T-helper 17 cell (primary cell): ENCODE measurements at regions not wholly inside any gene's neighbourhood (a gene's known extent, or its start where the extent isn't known, plus 50 kb on each side); places are given as distances from the start of the nearest gene placed in this dataset.

Experiments
- ATAC-seq: fragments of 150-1000 bp; cut with Tn5 transposase; 2 replicates; pipeline ENCODE4 v1.10.0; 2021; ENCODE audit warnings: mild to moderate bottlenecking, moderate library complexity
- DNase-seq, 3 donors: peaks; one replicate each; pipeline versions ENCODE4 v3.0.0 to v3.0.0-alpha.2; 2020 to 2021
- H3K9me3 ChIP-seq: one replicate; pipeline ENCODE4 v1.7.0; 2013; ENCODE audit warnings: low read length, mild to moderate bottlenecking; ENCODE audit not compliant: control insufficient read depth, poor library complexity, severe bottlenecking
- H3K27ac Mint-ChIP-seq: one replicate; pipeline ENCODE4 v1.8.0; 2022; ENCODE audit warnings: mild to moderate bottlenecking, moderate library complexity, mixed read lengths
- H3K27me3 Mint-ChIP-seq: one replicate; pipeline ENCODE4 v1.8.0; 2022; ENCODE audit warnings: mixed read lengths
- H3K36me3 Mint-ChIP-seq: one replicate; pipeline ENCODE4 v1.8.0; 2022; ENCODE audit warnings: low read depth, mixed read lengths
- H3K4me1 Mint-ChIP-seq: one replicate; pipeline ENCODE4 v1.8.0; 2022; ENCODE audit warnings: mild to moderate bottlenecking, mixed read lengths
- H3K4me3 Mint-ChIP-seq: one replicate; pipeline ENCODE4 v1.8.0; 2022; ENCODE audit warnings: mild to moderate bottlenecking, moderate library complexity, mixed read lengths

GRCh38 chr1:87179851-87180519, 148.7 kb upstream of the LMO4 start:
- H3K27me3 Mint-ChIP-seq, result peaks cover 82% of the 10 kb centered on the region
- DNase-seq, result no peak
- no peaks in the 10 kb centered on the region for H3K9me3 ChIP-seq
- no peak for ATAC-seq
- H3K27ac Mint-ChIP-seq, result no peak overlapping the region
- no peak overlapping the region for H3K4me3 Mint-ChIP-seq
- no peaks in the 10 kb centered on the region for H3K4me1 Mint-ChIP-seq
- peaks cover 2% of the 10 kb centered on the region for H3K36me3 Mint-ChIP-seq

- no peaks in the 10 kb centered on the region for H3K9me3 ChIP-seq
- no peak overlapping the region for H3K4me3 Mint-ChIP-seq
- ATAC-seq (no peak), DNase-seq (no peak)
- H3K36me3 Mint-ChIP-seq, result peaks cover 2% of the 10 kb centered on the region
- H3K4me1 Mint-ChIP-seq, result no peaks in the 10 kb centered on the region
- no peak overlapping the region for H3K27ac Mint-ChIP-seq
- peaks cover 84% of the 10 kb centered on the region for H3K27me3 Mint-ChIP-seq
Observed at GRCh38 chr1:87180682-87181081, 148.0 kb upstream of the LMO4 start.

GRCh38 chr1:87182611-87183010, 146.1 kb upstream of the LMO4 start:
- Mint-ChIP-seq H3K27ac (no peak overlapping the region), H3K36me3 (peaks cover 2% of the 10 kb centered on the region), H3K4me3 (no peak overlapping the region), H3K4me1 (no peaks in the 10 kb centered on the region), H3K27me3 (peaks cover 83% of the 10 kb centered on the region)
- no peak for ATAC-seq
- DNase-seq, result no peak
- no peaks in the 10 kb centered on the region for H3K9me3 ChIP-seq

- no peaks in the 10 kb centered on the region for H3K4me1 Mint-ChIP-seq
- ATAC-seq, result no peak
- H3K4me3 Mint-ChIP-seq, result no peak overlapping the region
- no peak for DNase-seq
- peaks cover 59% of the 10 kb centered on the region for H3K27me3 Mint-ChIP-seq
- H3K9me3 ChIP-seq, result no peaks in the 10 kb centered on the region
- H3K36me3 Mint-ChIP-seq, result peaks cover 2% of the 10 kb centered on the region
- H3K27ac Mint-ChIP-seq, result no peak overlapping the region
Observed at GRCh38 chr1:87185077-87185476, 143.6 kb upstream of the LMO4 start.

GRCh38 chr1:87186346-87186745, 142.3 kb upstream of the LMO4 start:
- Mint-ChIP-seq H3K36me3 (peaks cover 2% of the 10 kb centered on the region), H3K27me3 (peaks cover 48% of the 10 kb centered on the region), H3K4me3 (no peak overlapping the region), H3K4me1 (no peaks in the 10 kb centered on the region), H3K27ac (no peak overlapping the region)
- DNase-seq (no peak), ATAC-seq (no peak)
- no peaks in the 10 kb centered on the region for H3K9me3 ChIP-seq

- no peaks in the 10 kb centered on the region for H3K9me3 ChIP-seq
- H3K36me3 Mint-ChIP-seq, result peaks cover 2% of the 10 kb centered on the region
- H3K4me1 Mint-ChIP-seq, result no peaks in the 10 kb centered on the region
- ATAC-seq, result no peak
- no peak overlapping the region for H3K27ac Mint-ChIP-seq
- H3K4me3 Mint-ChIP-seq, result no peak overlapping the region
- no peak for DNase-seq
- peaks cover 36% of the 10 kb centered on the region for H3K27me3 Mint-ChIP-seq
Observed at GRCh38 chr1:87188640-87189039, 140.0 kb upstream of the LMO4 start.

GRCh38 chr1:87190402-87190801, 138.3 kb upstream of the LMO4 start:
- ATAC-seq (no peak), DNase-seq (no peak)
- no peak overlapping the region for H3K27ac Mint-ChIP-seq
- peaks cover 20% of the 10 kb centered on the region for H3K27me3 Mint-ChIP-seq
- no peaks in the 10 kb centered on the region for H3K4me1 Mint-ChIP-seq
- no peaks in the 10 kb centered on the region for H3K9me3 ChIP-seq
- no peaks in the 10 kb centered on the region for H3K36me3 Mint-ChIP-seq
- H3K4me3 Mint-ChIP-seq, result no peak overlapping the region

- ATAC-seq (no peak), DNase-seq (no peak)
- peaks cover 15% of the 10 kb centered on the region for H3K27me3 Mint-ChIP-seq
- H3K4me1 Mint-ChIP-seq, result no peaks in the 10 kb centered on the region
- H3K36me3 Mint-ChIP-seq, result no peaks in the 10 kb centered on the region
- no peaks in the 10 kb centered on the region for H3K9me3 ChIP-seq
- H3K4me3 Mint-ChIP-seq, result no peak overlapping the region
- no peak overlapping the region for H3K27ac Mint-ChIP-seq
Observed at GRCh38 chr1:87191646-87192045, 137.0 kb upstream of the LMO4 start.

- Mint-ChIP-seq H3K4me1 (no peaks in the 10 kb centered on the region), H3K27ac (no peak overlapping the region), H3K27me3 (peaks cover 9% of the 10 kb centered on the region), H3K36me3 (no peaks in the 10 kb centered on the region), H3K4me3 (no peak overlapping the region)
- no peak for ATAC-seq
- no peaks in the 10 kb centered on the region for H3K9me3 ChIP-seq
- DNase-seq, result no peak
Observed at GRCh38 chr1:87194271-87194774, 134.4 kb upstream of the LMO4 start.

GRCh38 chr1:87194856-87195255, 133.8 kb upstream of the LMO4 start:
- DNase-seq, result no peak
- H3K4me1 Mint-ChIP-seq, result no peaks in the 10 kb centered on the region
- H3K36me3 Mint-ChIP-seq, result no peaks in the 10 kb centered on the region
- no peak for ATAC-seq
- no peak overlapping the region for H3K27ac Mint-ChIP-seq
- peaks cover 15% of the 10 kb centered on the region for H3K27me3 Mint-ChIP-seq
- H3K4me3 Mint-ChIP-seq, result no peak overlapping the region
- H3K9me3 ChIP-seq, result no peaks in the 10 kb centered on the region

- H3K9me3 ChIP-seq, result no peaks in the 10 kb centered on the region
- no peaks in the 10 kb centered on the region for H3K36me3 Mint-ChIP-seq
- H3K27me3 Mint-ChIP-seq, result peaks cover 29% of the 10 kb centered on the region
- no peak overlapping the region for H3K4me3 Mint-ChIP-seq
- DNase-seq (no peak), ATAC-seq (no peak)
- H3K27ac Mint-ChIP-seq, result no peak overlapping the region
- no peaks in the 10 kb centered on the region for H3K4me1 Mint-ChIP-seq
Observed at GRCh38 chr1:87196110-87196827, 132.4 kb upstream of the LMO4 start.

GRCh38 chr1:87197156-87197555, 131.5 kb upstream of the LMO4 start:
- no peak overlapping the region for H3K27ac Mint-ChIP-seq
- no peak for DNase-seq
- ATAC-seq, result no peak
- H3K4me3 Mint-ChIP-seq, result no peak overlapping the region
- no peaks in the 10 kb centered on the region for H3K36me3 Mint-ChIP-seq
- H3K27me3 Mint-ChIP-seq, result peaks cover 29% of the 10 kb centered on the region
- H3K9me3 ChIP-seq, result no peaks in the 10 kb centered on the region
- H3K4me1 Mint-ChIP-seq, result peaks cover under 1% of the 10 kb centered on the region

GRCh38 chr1:87197641-87198040, 131.0 kb upstream of the LMO4 start:
- Mint-ChIP-seq H3K36me3 (no peaks in the 10 kb centered on the region), H3K27ac (no peak overlapping the region), H3K27me3 (peaks cover 34% of the 10 kb centered on the region), H3K4me3 (no peak overlapping the region), H3K4me1 (peaks cover 4% of the 10 kb centered on the region)
- DNase-seq (no peak), ATAC-seq (no peak)
- H3K9me3 ChIP-seq, result no peaks in the 10 kb centered on the region
